Upper lobe of left lung (tissue), 6 donors: ENCODE measurements at regions not wholly inside any gene's neighbourhood (a gene's known extent, or its start where the extent isn't known, plus 50 kb on each side); places are given as distances from the start of the nearest gene placed in this dataset.

ENCODE experiments used
- ATAC-seq, 2 donors: fragments of 200-7000 bp; cut with Tn5 transposase; one replicate each; pipeline ENCODE4 v1.9.1; 2022; ENCODE audit warnings: mild to moderate bottlenecking in 2 of 2, moderate library complexity in 2 of 2; ENCODE audit not compliant: low FRiP score in 2 of 2
- DNase-seq, 2 donors: peaks; one replicate each; pipeline ENCODE4 v3.0.0-alpha.2; 2019 to 2020
- H3K27ac ChIP-seq, 4 donors: fragments of 200-600 bp; sonication (generic); one replicate each; pipeline ENCODE4 v1.5.1; 2016 to 2019
- H3K27me3 ChIP-seq, 4 donors: fragments of 200-600 bp; sonication (generic); one replicate each; pipeline ENCODE4 v1.5.1; 2017 to 2019
- H3K36me3 ChIP-seq, 4 donors: fragments of 200-600 bp; sonication (generic); one replicate each; pipeline ENCODE4 v1.5.1; 2016 to 2019
- H3K4me1 ChIP-seq, 4 donors: fragments of 200-600 bp; sonication (generic); one replicate each; pipeline ENCODE4 v1.5.1; 2018 to 2019
- H3K4me3 ChIP-seq, 4 donors: fragments of 200-600 bp; sonication (generic); one replicate each; pipeline ENCODE4 v1.5.1; 2017 to 2019; ENCODE audit warnings: mild to moderate bottlenecking in 2 of 4, moderate library complexity in 1 of 4
- H3K9me3 ChIP-seq, 4 donors: fragments of 200-600 bp; sonication (generic); one replicate each; pipeline ENCODE4 v1.5.1; 2018 to 2019
- CTCF ChIP-seq, 6 experiments: fragments of 450-650 bp in 4 of 6; fragments of 200-600 bp in 2 of 6; sonication (generic) in 2 of 6; IDR thresholded peaks; one replicate each; pipeline ENCODE4 v1.5.1; 2016 to 2019; ENCODE audit warnings: antibody characterized with exemption in 6 of 6
- EP300 ChIP-seq, 4 donors: sonication (generic); formaldehyde crosslinking; IDR thresholded peaks; one replicate each; pipeline ENCODE4 v1.5.1; 2017; ENCODE audit warnings: antibody characterized with exemption in 4 of 4, control low read depth in 2 of 4
- POLR2A ChIP-seq, 4 donors: fragments of 450-650 bp; IDR thresholded peaks; one replicate each; pipeline ENCODE4 v1.5.1; 2016 to 2017; ENCODE audit warnings: antibody characterized with exemption in 4 of 4, mild to moderate bottlenecking in 2 of 4
- POLR2AphosphoS5 ChIP-seq, 2 donors: sonication (generic); formaldehyde crosslinking; IDR thresholded peaks; one replicate each; pipeline ENCODE4 v1.5.1; 2017; ENCODE audit warnings: antibody characterized with exemption in 2 of 2
- WGBS, 2 donors: methylation state at CpG; one replicate each; pipeline ENCODE4 v1.1.5; 2017 to 2018; 5-methylcytosine and 5-hydroxymethylcytosine counted together
- donor health status: DM: no; HTN: no; CAD: no; lungs with moderate emphysema.
- donor health status: DM: no; HTN: yes; CAD: no; lungs with severe emphysema.

- no peak for ATAC-seq
- DNase-seq: no peak
- WGBS, 2 donors: 81% methylated on average over 6 of the region's 6 CpGs
- Histone ChIP-seq H3K27ac (no peak overlapping the region), H3K4me3 (no peak overlapping the region), H3K9me3 (no peaks in the 10 kb centered on the region), H3K27me3 (no peaks in the 10 kb centered on the region), H3K4me1 (no peaks in the 10 kb centered on the region), H3K36me3 (no peaks in the 10 kb centered on the region)
- TF ChIP-seq CTCF (IDR thresholded peaks at IDR 0.05) (no peak), EP300 (IDR thresholded peaks at IDR 0.05) (no peak), POLR2AphosphoS5 (IDR thresholded peaks at IDR 0.05) (no peak), POLR2A (IDR thresholded peaks at IDR 0.05) (no peak)
Observed at GRCh38 chr9:95788521-95788991, 86.9 kb upstream of the ERCC6L2 start.

GRCh38 chr9:95788021-95788420, 87.5 kb upstream of the ERCC6L2 start:
- 65 to 68% methylated on average over 7 of the region's 7 CpGs for WGBS, 2 donors
- no peaks in the 10 kb centered on the region for H3K9me3 ChIP-seq
- no peak overlapping the region for H3K27ac ChIP-seq
- no peaks in the 10 kb centered on the region for H3K36me3 ChIP-seq
- TF ChIP-seq POLR2AphosphoS5 (IDR thresholded peaks at IDR 0.05) (no peak), CTCF (IDR thresholded peaks at IDR 0.05) (no peak), EP300 (IDR thresholded peaks at IDR 0.05) (no peak), POLR2A (IDR thresholded peaks at IDR 0.05) (no peak)
- no peaks in the 10 kb centered on the region for H3K4me1 ChIP-seq
- no peaks in the 10 kb centered on the region for H3K27me3 ChIP-seq
- H3K4me3 ChIP-seq: no peak overlapping the region
- no peak for ATAC-seq
- no peak for DNase-seq

- no peaks in the 10 kb centered on the region for H3K27me3 ChIP-seq
- TF ChIP-seq POLR2AphosphoS5 (IDR thresholded peaks at IDR 0.05) (no peak), EP300 (IDR thresholded peaks at IDR 0.05) (no peak), CTCF (IDR thresholded peaks at IDR 0.05) (no peak), POLR2A (IDR thresholded peaks at IDR 0.05) (no peak)
- no peaks in the 10 kb centered on the region for H3K9me3 ChIP-seq
- no peak overlapping the region for H3K27ac ChIP-seq
- no peaks in the 10 kb centered on the region for H3K4me1 ChIP-seq
- DNase-seq (no peak), ATAC-seq (no peak)
- 93 to 94% methylated on average over 3 of the region's 3 CpGs for WGBS, 2 donors
- H3K36me3 ChIP-seq: no peaks in the 10 kb centered on the region
- no peak overlapping the region for H3K4me3 ChIP-seq
Observed at GRCh38 chr9:95785209-95785608, 90.3 kb upstream of the ERCC6L2 start.

GRCh38 chr9:95784318-95784717, 91.2 kb upstream of the ERCC6L2 start:
- no peak overlapping the region for H3K4me3 ChIP-seq
- DNase-seq (peak in 1 of 2 donors; percentile 76), ATAC-seq (no peak)
- H3K27ac ChIP-seq: no peak overlapping the region
- WGBS, 2 donors: 90 to 96% methylated on average over 13 to 29 of the region's 31 CpGs
- TF ChIP-seq POLR2A (IDR thresholded peaks at IDR 0.05): no peak
- TF ChIP-seq CTCF (IDR thresholded peaks at IDR 0.05): no peak
- TF ChIP-seq POLR2AphosphoS5 (IDR thresholded peaks at IDR 0.05): no peak
- TF ChIP-seq EP300 (IDR thresholded peaks at IDR 0.05): no peak
- no peaks in the 10 kb centered on the region for H3K9me3 ChIP-seq
- H3K36me3 ChIP-seq: no peaks in the 10 kb centered on the region
- H3K27me3 ChIP-seq: no peaks in the 10 kb centered on the region
- H3K4me1 ChIP-seq: no peaks in the 10 kb centered on the region

- no peak overlapping the region for H3K4me3 ChIP-seq
- H3K27ac ChIP-seq: no peak overlapping the region
- ATAC-seq: peak in 1 of 2 donors; percentile 12
- H3K27me3 ChIP-seq: no peaks in the 10 kb centered on the region
- peak in 1 of 2 donors; percentile 38 for DNase-seq
- H3K36me3 ChIP-seq: no peaks in the 10 kb centered on the region
- TF ChIP-seq EP300 (IDR thresholded peaks at IDR 0.05): no peak
- TF ChIP-seq CTCF (IDR thresholded peaks at IDR 0.05): no peak
- 87 to 90% methylated on average over 17 of the region's 17 CpGs for WGBS, 2 donors
- no peaks in the 10 kb centered on the region for H3K4me1 ChIP-seq
- no peaks in the 10 kb centered on the region for H3K9me3 ChIP-seq
Observed at GRCh38 chr9:95783426-95783975, 92.0 kb upstream of the ERCC6L2 start.
